Rectal smooth muscle tissue (tissue), 1 donor: ENCODE measurements at regions not wholly inside any gene's neighbourhood (a gene's known extent, or its start where the extent isn't known, plus 50 kb on each side); places are given as distances from the start of the nearest gene placed in this dataset.
A peak's percentile ranks its signal among the peaks of the same experiment; 100 is the strongest.

Source experiments
- H3K27ac ChIP-seq: one replicate; pipeline ENCODE4 v1.7.0; 2013; ENCODE audit warnings: low read depth, low read length, inconsistent platforms
- H3K27me3 ChIP-seq: one replicate; pipeline ENCODE4 v1.7.0; 2013; ENCODE audit warnings: low read length; ENCODE audit not compliant: control insufficient read depth, insufficient read depth
- H3K36me3 ChIP-seq: one replicate; pipeline ENCODE4 v1.7.0; 2013; ENCODE audit warnings: low read length; ENCODE audit not compliant: control insufficient read depth, insufficient read depth
- H3K4me1 ChIP-seq: one replicate; pipeline ENCODE4 v1.7.0; 2013; ENCODE audit warnings: low read length; ENCODE audit not compliant: control insufficient read depth, insufficient read depth
- H3K4me3 ChIP-seq: one replicate; pipeline ENCODE4 v1.7.0; 2013; ENCODE audit warnings: low read length
- H3K9ac ChIP-seq: one replicate; pipeline ENCODE4 v1.7.0; 2013; ENCODE audit warnings: low read length

- H3K27ac ChIP-seq, result no peak overlapping the region
- no peaks in the 10 kb centered on the region for H3K4me1 ChIP-seq
- H3K4me3 ChIP-seq, result no peak overlapping the region
- H3K36me3 ChIP-seq, result no peaks in the 10 kb centered on the region
- no peaks in the 10 kb centered on the region for H3K27me3 ChIP-seq
- H3K9ac ChIP-seq, result no peak overlapping the region
These were observed 500.0 kb upstream of the SETBP1 start for GRCh38 chr18:44180683-44181082.

- H3K4me1 ChIP-seq, result no peaks in the 10 kb centered on the region
- H3K36me3 ChIP-seq, result no peaks in the 10 kb centered on the region
These were observed 498.5 kb upstream of the SETBP1 start for GRCh38 chr18:44181951-44182747.

GRCh38 chr18:44186001-44186400 lies 494.7 kb upstream of the SETBP1 start:
- Histone ChIP-seq H3K4me3 (no peak overlapping the region), H3K4me1 (no peaks in the 10 kb centered on the region), H3K9ac (no peak overlapping the region), H3K27me3 (no peaks in the 10 kb centered on the region), H3K27ac (no peak overlapping the region), H3K36me3 (no peaks in the 10 kb centered on the region)

More at GRCh38 chr18:44181951-44182747, 498.5 kb upstream of the SETBP1 start:
- no peak overlapping the region for H3K9ac ChIP-seq
- H3K27ac ChIP-seq, result no peak overlapping the region
- H3K4me3 ChIP-seq, result no peak overlapping the region
- no peaks in the 10 kb centered on the region for H3K27me3 ChIP-seq

GRCh38 chr18:44187090-44187489 lies 493.6 kb upstream of the SETBP1 start:
- Histone ChIP-seq H3K36me3 (no peaks in the 10 kb centered on the region), H3K4me1 (no peaks in the 10 kb centered on the region), H3K9ac (no peak overlapping the region), H3K4me3 (no peak overlapping the region), H3K27ac (no peak overlapping the region), H3K27me3 (no peaks in the 10 kb centered on the region)

- Histone ChIP-seq H3K4me1 (no peaks in the 10 kb centered on the region), H3K4me3 (no peak overlapping the region), H3K9ac (no peak overlapping the region), H3K36me3 (no peaks in the 10 kb centered on the region), H3K27me3 (no peaks in the 10 kb centered on the region), H3K27ac (no peak overlapping the region)
These were observed 485.1 kb upstream of the SETBP1 start for GRCh38 chr18:44195394-44196140.

- H3K36me3 ChIP-seq, result no peaks in the 10 kb centered on the region
- H3K9ac ChIP-seq, result no peak overlapping the region
- H3K4me1 ChIP-seq, result no peaks in the 10 kb centered on the region
- H3K27ac ChIP-seq, result no peak overlapping the region
- no peak overlapping the region for H3K4me3 ChIP-seq
- no peaks in the 10 kb centered on the region for H3K27me3 ChIP-seq
These were observed 482.7 kb upstream of the SETBP1 start for GRCh38 chr18:44197832-44198611.

GRCh38 chr18:44198612-44199284 lies 481.9 kb upstream of the SETBP1 start:
- H3K4me3 ChIP-seq, result no peak overlapping the region
- H3K9ac ChIP-seq, result no peak overlapping the region
- no peaks in the 10 kb centered on the region for H3K27me3 ChIP-seq
- H3K36me3 ChIP-seq, result no peaks in the 10 kb centered on the region
- no peaks in the 10 kb centered on the region for H3K4me1 ChIP-seq
- no peak overlapping the region for H3K27ac ChIP-seq

- no peaks in the 10 kb centered on the region for H3K27me3 ChIP-seq
These were observed 467.4 kb upstream of the SETBP1 start for GRCh38 chr18:44213293-44213692.

GRCh38 chr18:44214396-44214795 lies 466.3 kb upstream of the SETBP1 start:
- Histone ChIP-seq H3K27me3 (no peaks in the 10 kb centered on the region), H3K9ac (no peak overlapping the region), H3K27ac (no peak overlapping the region), H3K36me3 (no peaks in the 10 kb centered on the region), H3K4me1 (no peaks in the 10 kb centered on the region), H3K4me3 (no peak overlapping the region)

More at GRCh38 chr18:44213293-44213692, 467.4 kb upstream of the SETBP1 start:
- Histone ChIP-seq H3K4me3 (no peak overlapping the region), H3K36me3 (no peaks in the 10 kb centered on the region), H3K4me1 (no peaks in the 10 kb centered on the region), H3K27ac (no peak overlapping the region), H3K9ac (no peak overlapping the region)

GRCh38 chr18:44216169-44216568 lies 464.5 kb upstream of the SETBP1 start:
- Histone ChIP-seq H3K27me3 (no peaks in the 10 kb centered on the region), H3K9ac (no peak overlapping the region), H3K36me3 (no peaks in the 10 kb centered on the region), H3K4me1 (no peaks in the 10 kb centered on the region), H3K27ac (no peak overlapping the region), H3K4me3 (no peak overlapping the region)

GRCh38 chr18:44227501-44227900 lies 453.2 kb upstream of the SETBP1 start:
- Histone ChIP-seq H3K36me3 (no peaks in the 10 kb centered on the region), H3K4me3 (no peak overlapping the region), H3K27me3 (no peaks in the 10 kb centered on the region), H3K27ac (no peak overlapping the region), H3K4me1 (peaks cover 15% of the 10 kb centered on the region), H3K9ac (no peak overlapping the region)

- Histone ChIP-seq H3K27me3 (no peaks in the 10 kb centered on the region), H3K4me1 (peaks cover 21% of the 10 kb centered on the region), H3K27ac (peak overlapping the region; percentile 65), H3K4me3 (no peak overlapping the region), H3K36me3 (no peaks in the 10 kb centered on the region), H3K9ac (no peak overlapping the region)
These were observed 451.0 kb upstream of the SETBP1 start for GRCh38 chr18:44229693-44230108.
